ENCODE measurements at regions not wholly inside any gene's neighbourhood (a gene's known extent, or its start where the extent isn't known, plus 50 kb on each side); places are given as distances from the start of the nearest gene placed in this dataset.

GRCh38 chr21:23593582-23593981, 2013.7 kb downstream of the MRPL39 start:
- Histone ChIP-seq H3K36me3 (ENCODE audit: control insufficient read depth in 2 of 2, extremely low read depth in 1 of 2, insufficient read depth in 2 of 2, low read length in 2 of 2) (no peaks in the 10 kb centered on the region), H3K4me2 (ENCODE audit: insufficient read depth, low read length) (no peak overlapping the region), H3K27me3 (ENCODE audit: control insufficient read depth in 2 of 2, insufficient read depth in 2 of 2, low read length in 2 of 2) (no peaks in the 10 kb centered on the region), H3K27ac (ENCODE audit: insufficient read depth, low read depth, low read length) (no peak overlapping the region), H4K20me1 (replicated peaks; ENCODE audit: control insufficient read depth, extremely low read depth, insufficient read depth, low read length) (no peaks in the 10 kb centered on the region), H3K4me3 (replicated peaks in 1 of 3; ENCODE audit: insufficient read depth in 1 of 3, low read depth in 1 of 3, low read length in 3 of 3) (no peak overlapping the region), H3K4me1 (ENCODE audit: control insufficient read depth, extremely low read depth, insufficient read depth, low read length) (no peaks in the 10 kb centered on the region), H3K9ac (replicated peaks; ENCODE audit: extremely low read depth, insufficient read depth, low read length) (no peak overlapping the region), H3K9me3 (replicated peaks; ENCODE audit: control insufficient read depth, insufficient read depth, low read length) (peaks cover 2% of the 10 kb centered on the region), H3K9me1 (replicated peaks; ENCODE audit: control insufficient read depth, extremely low read depth, insufficient read depth, low read length) (no peaks in the 10 kb centered on the region), H3K79me2 (ENCODE audit: control insufficient read depth, insufficient read depth, low read length) (no peaks in the 10 kb centered on the region), H2AFZ (ENCODE audit: low read depth, low read length) (no peak overlapping the region)
- DNase-seq (ENCODE audit: low read depth, low spot score) (no peak), FAIRE-seq (no peak)
- ChIA-PET POLR2A (no interaction called here), CTCF (no interaction called here)
- BruUV-seq (replicated peaks): no TSS peak
- TF ChIP-seq GATA2 (IDR thresholded peaks at IDR 0.05; ENCODE audit: insufficient read depth, insufficient read length, low read depth, low read length): no peak
- TF ChIP-seq EZH2 (IDR thresholded peaks at IDR 0.05; ENCODE audit: borderline replicate concordance, low read depth, low read length, severe bottlenecking): no peak
- TF ChIP-seq CTCF (IDR thresholded peaks at IDR 0.05; ENCODE audit: extremely low read depth in 1 of 2, insufficient read depth in 1 of 2, low read depth in 1 of 2, low read length in 2 of 2): no peak
- no peak for TF ChIP-seq MAX (IDR thresholded peaks at IDR 0.05; ENCODE audit: insufficient read depth, insufficient read length)
- TF ChIP-seq POLR2AphosphoS5 (IDR thresholded peaks at IDR 0.05; ENCODE audit: insufficient read depth, low read depth, low read length): no peak
- TF ChIP-seq MYC (IDR thresholded peaks at IDR 0.05; ENCODE audit: low read depth, low read length): no peak
- TF ChIP-seq FOS (IDR thresholded peaks at IDR 0.05; ENCODE audit: borderline replicate concordance, insufficient read depth, low read length): no peak
- no peak for TF ChIP-seq JUN (IDR thresholded peaks at IDR 0.05; ENCODE audit: borderline replicate concordance, insufficient read depth, insufficient read length, low read depth)
- no peak for TF ChIP-seq POLR2A (IDR thresholded peaks at IDR 0.05; ENCODE audit: low read depth, low read length)
- dilution Hi-C loops (cut with MboI; ENCODE audit: extremely low pct_ligation_motif_present, low sequenced_read_pairs) (no loop called here), intact Hi-C loops (cut with micrococcal nuclease) (no loop called here)

Measured in endothelial cell of umbilical vein (primary cell).